HFF-Myc (cell line): ENCODE measurements at regions not wholly inside any gene's neighbourhood (a gene's known extent, or its start where the extent isn't known, plus 50 kb on each side); places are given as distances from the start of the nearest gene placed in this dataset.

Source experiments
- DNase-seq: peaks from one replicate; pipeline ENCODE4 v3.0.0-alpha.2; 2011; ENCODE audit warnings: low read depth; ENCODE audit errors: extremely low read depth
- H3K4me3 ChIP-seq: replicated peaks from 2 replicates; pipeline ENCODE4 v1.5.1; 2011; ENCODE audit warnings: low read depth, mild to moderate bottlenecking, control low read depth, low read length
- TF ChIP-seq, protein P1 (sequence below): IDR thresholded peaks from 2 replicates; pipeline ENCODE4 v1.5.1; 2012; ENCODE audit warnings: mild to moderate bottlenecking, low read depth, low read length, control low read depth; ENCODE audit errors: missing control alignments

DNA sequence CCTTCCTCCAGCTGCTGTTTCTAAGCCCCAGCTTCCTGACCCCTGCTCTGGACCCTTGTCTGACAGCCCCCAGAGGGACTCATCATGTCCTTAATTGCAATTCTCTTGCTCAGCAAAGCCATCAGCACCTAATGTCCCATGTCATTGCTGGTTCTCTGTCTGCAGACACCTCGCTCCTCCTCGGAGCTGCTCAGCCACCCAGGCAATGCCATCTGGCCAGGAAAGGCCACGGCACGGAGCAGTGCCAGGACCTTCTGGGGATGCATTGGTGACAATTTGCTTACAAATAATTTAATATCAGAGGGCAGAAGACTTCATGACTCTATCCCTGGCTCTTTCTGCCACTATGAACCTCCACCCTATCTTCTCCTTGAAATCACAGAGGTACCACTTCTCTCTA, 107.0 kb upstream of the THY1 start:
- no peak for DNase-seq
- TF ChIP-seq, protein P1, sequence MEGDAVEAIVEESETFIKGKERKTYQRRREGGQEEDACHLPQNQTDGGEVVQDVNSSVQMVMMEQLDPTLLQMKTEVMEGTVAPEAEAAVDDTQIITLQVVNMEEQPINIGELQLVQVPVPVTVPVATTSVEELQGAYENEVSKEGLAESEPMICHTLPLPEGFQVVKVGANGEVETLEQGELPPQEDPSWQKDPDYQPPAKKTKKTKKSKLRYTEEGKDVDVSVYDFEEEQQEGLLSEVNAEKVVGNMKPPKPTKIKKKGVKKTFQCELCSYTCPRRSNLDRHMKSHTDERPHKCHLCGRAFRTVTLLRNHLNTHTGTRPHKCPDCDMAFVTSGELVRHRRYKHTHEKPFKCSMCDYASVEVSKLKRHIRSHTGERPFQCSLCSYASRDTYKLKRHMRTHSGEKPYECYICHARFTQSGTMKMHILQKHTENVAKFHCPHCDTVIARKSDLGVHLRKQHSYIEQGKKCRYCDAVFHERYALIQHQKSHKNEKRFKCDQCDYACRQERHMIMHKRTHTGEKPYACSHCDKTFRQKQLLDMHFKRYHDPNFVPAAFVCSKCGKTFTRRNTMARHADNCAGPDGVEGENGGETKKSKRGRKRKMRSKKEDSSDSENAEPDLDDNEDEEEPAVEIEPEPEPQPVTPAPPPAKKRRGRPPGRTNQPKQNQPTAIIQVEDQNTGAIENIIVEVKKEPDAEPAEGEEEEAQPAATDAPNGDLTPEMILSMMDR: no peak
- no peak overlapping the region for H3K4me3 ChIP-seq

DNA sequence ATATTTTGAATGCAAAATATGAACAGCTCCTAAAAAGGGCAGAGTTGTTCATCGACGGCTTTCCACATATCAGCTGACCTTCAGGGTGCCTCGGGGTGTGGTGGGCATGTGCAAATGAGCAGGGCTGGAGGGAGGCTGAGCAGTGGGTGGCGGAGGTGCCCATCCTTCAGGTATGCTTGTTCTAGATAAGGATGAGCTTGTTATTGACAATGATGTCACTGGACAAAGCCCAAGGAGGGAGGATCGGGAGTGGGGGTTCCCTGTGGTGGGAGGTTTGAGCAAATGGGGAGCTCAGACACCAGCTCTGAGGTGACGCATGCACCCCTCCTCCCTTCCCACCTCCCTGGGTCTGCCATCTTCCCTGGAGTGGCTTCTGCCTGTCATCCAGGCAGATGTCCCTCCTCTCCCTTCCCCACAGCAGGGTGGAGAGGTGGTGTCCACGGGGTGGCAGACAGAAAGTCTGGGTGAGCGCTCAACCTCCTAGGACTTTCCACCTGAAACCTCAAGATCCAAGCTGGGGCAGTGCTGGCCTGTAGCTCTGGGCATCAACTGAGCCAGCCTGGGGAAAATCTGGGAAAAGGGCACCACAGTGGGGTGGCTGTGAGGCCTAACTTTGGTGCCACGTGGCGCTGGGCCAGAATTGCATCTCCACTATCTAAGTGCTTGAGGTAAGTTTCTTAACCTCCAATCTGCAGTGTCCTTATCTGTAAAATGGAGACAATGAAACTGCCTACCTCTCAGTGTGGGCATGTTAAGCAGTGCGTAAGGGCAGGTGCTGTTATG, 106.3 kb upstream of the THY1 start:
- TF ChIP-seq, protein P1: no peak
- DNase-seq: no peak
- H3K4me3 ChIP-seq: no peak overlapping the region

DNA sequence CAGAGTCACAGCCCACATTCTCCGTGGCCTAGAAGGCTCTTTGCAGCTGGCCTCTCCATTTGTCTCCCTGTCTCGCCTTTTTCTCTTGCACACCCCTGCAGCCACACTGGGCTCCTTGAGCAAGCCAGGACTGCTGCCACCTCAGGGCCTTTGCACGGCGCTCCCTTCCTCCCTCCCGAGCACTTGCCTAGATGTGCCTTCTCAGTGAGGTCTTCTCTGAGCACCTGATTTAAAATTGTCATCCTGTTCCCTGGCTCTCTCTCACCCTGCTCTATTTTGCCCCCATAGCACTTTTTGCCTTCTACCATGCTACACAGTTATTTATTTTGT, 102.9 kb upstream of the THY1 start:
- TF ChIP-seq, protein P1: no peak
- no peak for DNase-seq
- no peak overlapping the region for H3K4me3 ChIP-seq

DNA sequence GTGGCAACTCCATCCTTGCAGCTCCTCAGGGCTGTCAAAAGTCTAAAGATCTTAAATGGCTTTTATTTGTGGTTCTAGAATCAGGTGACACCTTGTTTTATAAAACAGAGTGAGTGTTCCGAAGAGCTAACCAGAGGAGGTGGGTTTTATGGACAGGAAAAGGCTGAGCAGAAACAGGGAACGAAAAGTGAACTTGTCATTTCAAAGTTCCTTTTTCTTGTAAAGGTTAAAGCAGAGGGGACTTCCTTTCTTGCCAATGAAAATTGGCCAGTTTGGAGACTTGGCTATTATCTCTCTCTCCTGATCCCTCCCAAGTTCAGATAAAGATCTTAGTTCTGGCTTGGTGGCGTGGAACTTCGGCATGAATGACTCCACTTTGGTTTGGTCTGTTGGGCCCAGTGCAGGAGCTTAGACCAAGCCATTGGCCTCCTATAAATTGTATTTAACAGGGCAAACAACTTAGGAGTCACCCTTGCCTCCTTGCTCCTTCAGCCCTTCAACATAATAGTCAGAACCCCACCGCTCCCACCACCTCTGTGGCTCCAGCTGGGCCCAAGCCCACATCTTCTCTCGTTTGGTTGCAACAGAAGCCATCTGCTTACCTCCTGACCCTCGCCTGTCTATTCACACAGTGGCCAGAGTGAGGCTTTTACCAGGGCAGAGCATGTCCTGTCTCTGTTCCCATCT, 102.4 kb upstream of the THY1 start:
- TF ChIP-seq, protein P1: no peak
- no peak for DNase-seq
- no peak overlapping the region for H3K4me3 ChIP-seq

DNA sequence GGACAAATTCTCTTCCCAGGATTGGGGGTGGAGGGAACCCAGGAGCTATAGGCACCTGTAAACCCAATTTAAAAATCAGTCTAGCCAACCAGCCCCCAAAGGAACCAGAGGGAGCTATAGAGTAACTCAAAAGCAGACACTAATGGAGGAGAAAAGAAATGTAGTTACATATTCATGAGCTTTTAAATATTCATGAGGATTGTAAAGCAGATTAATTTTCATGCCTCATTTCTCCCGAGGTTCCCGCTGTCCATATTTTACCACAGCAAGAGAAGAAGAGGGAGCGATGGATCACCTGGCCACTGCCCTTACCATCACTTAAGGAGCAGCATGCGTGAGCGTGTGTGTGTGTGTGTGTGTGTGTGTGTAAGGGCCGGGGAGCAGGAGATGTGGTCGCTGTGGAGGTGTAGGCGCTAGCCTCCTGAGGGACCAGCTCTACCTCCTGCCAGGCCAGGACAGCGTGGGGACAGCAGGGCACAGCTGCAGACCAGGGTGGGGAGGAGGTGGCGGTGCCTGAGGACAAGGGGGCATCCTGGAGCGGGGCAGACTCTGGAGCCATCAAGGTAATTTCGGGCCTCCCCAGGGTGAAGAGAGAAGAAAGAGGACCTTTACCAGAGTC, 100.7 kb upstream of the THY1 start:
- TF ChIP-seq, protein P1: no peak
- no peak for DNase-seq
- H3K4me3 ChIP-seq: no peak overlapping the region

- TF ChIP-seq, protein P1: no peak
- DNase-seq: no peak
Observed at GRCh38 chr11:119522609-119523008, 99.6 kb upstream of the THY1 start.

More at GRCh38 chr11:119522609-119523008, 99.6 kb upstream of the THY1 start:
- H3K4me3 ChIP-seq: no peak overlapping the region
